ENCODE measurements at regions not wholly inside any gene's neighbourhood (a gene's known extent, or its start where the extent isn't known, plus 50 kb on each side); places are given as distances from the start of the nearest gene placed in this dataset.

DNA sequence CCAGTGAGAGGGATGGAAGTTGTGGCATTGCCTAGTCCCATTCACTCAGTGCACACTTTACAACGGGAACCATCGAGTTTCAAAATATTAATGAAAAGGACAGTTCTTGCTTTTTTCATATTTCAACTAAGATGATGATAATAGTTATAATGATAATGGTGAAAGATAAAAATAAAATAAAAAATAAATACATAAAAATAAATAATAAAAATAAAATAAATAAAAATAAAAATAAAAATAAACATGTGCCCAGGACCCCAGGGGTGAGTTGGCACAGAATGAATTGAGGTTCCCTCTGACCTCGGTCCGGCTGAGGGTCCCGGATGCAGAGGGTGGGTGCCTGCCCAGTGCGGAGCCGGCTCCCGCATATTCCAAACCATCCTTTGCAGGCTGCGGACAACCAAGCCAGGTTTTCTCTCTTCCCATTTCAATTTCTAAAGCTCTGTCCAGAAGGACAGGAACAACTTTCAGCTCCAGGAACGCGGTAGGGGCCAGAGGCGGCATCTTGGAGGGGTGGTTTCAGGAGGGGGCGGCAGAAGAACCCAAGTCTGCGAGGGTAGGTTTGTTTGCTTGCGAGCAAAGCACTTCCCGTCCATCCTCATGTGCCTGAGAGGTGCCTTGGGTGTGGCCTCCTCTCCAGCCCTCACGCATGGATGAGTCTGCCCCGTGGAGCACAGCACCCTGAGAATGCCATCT is 236.8 kb downstream of the DLL1 start:
- DNase-seq = no peak

- no peak for DNase-seq
These were observed 237.7 kb downstream of the DLL1 start for GRCh38 chr6:170052991-170053821.

GRCh38 chr6:170051229-170052172 is 239.4 kb downstream of the DLL1 start:
- no peak for DNase-seq

GRCh38 chr6:170050591-170051041 is 240.3 kb downstream of the DLL1 start:
- DNase-seq = no peak

DNA sequence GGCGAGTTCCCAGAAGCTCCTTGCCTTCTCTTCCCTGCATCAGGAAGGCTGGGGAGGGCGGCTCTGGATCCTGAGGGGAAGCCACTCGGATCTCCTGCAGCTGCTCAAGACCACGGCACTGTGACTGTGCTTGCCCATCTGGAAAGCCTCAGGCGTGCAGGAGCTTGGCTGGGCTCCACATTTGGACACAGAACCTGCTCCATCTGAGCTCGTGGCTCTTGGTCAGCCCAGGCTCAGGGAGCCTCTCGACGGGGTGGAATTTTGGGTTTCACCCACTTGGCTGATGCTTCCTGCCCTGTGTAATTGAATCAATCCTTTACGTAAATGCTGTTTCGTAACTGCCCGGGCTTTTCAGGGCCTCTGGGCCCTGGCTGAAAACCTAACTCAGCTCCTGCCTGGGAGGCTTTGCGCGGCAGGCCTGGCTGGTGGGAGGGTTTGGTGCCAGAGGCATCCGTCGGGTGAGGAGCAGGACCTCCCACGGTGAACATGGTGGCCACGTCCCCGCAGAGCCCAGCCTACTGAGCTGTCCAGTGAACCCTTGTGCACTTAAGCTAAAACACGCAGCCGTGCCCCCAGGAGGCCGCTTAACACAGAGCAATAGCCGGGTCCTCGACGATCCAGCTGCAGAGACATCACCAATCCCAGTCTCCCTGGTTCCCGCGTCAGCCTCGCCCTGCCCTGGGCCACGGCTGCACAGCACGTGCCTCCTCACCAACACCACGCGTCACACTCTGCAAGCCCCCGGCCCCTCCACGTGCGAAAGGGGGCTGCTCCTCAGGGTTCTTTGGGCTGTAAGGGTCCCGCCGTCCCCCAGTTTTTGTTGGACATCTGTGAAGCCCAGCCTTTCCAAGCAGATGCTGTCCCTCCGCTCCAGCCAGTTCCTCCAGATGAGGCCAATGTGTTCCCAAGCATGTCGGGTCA is 241.0 kb downstream of the DLL1 start:
- no peak for DNase-seq

DNA sequence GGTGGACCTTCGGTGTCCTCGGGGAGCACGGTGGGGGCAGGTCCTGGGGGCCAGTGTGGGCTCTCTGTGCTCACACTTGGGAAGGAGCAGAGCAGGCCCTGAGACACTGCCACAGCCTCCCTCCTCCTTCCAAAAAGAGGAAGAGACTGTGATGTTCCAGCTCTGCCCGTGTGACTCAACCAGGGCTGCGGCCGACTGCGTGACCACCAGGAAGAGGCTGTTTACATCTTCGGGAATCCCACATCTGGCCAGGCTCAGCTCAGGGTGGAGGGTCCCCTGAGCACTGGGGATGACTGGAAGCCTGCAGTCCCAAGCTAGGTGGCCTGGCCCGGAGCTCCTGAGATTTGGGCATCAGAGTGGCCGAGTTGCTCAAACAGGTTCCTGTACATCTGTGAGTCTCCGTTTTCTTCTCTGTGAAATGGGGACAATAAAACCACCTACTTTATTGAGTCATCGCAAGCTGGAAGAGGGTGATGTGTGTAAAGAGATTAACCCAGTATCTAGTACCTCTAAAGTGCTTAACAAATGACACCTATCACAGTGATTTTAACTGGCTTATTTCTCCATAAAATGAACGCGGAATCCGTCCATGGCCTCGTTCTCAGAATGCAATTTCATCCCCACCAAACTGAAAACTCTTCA is 242.1 kb downstream of the DLL1 start:
- DNase-seq = no peak

GRCh38 chr6:170047823-170048222 is 243.1 kb downstream of the DLL1 start:
- DNase-seq = no peak

DNA sequence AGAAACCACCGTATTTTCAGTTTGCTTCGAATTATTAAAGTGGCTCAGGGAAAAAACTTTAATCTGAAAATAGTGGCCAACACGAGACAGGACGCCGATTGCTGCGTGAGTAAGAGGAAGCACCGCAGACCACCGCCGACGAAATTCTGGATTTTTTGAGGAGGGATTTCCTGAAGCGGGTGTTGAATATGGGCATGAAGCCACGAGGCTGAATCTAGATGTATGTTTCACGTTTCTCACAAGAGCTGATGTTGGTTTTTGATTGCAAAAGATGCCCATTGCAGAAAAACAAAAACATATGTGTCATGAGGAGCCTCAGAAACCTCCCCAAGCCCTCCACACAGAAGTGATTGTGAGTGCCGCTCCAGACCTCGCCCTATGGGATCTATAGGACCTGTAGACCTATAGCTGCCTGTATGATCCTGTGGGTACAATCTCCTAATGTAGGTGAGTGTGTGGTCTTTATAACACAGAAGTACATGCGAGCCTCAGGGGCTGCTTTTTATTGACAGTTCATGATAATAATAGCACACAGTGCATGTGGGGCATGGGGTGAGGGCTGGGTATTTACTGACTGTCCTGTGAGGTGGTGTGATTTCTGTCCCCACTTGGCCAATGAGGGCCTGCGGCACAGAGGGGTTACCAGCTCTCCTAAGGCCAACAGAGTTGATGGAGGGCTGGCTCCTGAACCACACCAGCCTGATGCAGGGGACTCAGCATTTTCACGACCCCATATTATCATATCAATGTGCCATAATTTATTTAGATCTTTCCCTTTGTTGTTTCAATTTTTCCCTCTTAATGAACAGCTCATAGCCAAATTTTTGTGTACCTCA is 243.9 kb downstream of the DLL1 start:
- DNase-seq = no peak

GRCh38 chr6:170045981-170046667 is 244.8 kb downstream of the DLL1 start:
- DNase-seq = no peak

GRCh38 chr6:170045563-170045960 is 245.3 kb downstream of the DLL1 start:
- no peak for DNase-seq

DNA sequence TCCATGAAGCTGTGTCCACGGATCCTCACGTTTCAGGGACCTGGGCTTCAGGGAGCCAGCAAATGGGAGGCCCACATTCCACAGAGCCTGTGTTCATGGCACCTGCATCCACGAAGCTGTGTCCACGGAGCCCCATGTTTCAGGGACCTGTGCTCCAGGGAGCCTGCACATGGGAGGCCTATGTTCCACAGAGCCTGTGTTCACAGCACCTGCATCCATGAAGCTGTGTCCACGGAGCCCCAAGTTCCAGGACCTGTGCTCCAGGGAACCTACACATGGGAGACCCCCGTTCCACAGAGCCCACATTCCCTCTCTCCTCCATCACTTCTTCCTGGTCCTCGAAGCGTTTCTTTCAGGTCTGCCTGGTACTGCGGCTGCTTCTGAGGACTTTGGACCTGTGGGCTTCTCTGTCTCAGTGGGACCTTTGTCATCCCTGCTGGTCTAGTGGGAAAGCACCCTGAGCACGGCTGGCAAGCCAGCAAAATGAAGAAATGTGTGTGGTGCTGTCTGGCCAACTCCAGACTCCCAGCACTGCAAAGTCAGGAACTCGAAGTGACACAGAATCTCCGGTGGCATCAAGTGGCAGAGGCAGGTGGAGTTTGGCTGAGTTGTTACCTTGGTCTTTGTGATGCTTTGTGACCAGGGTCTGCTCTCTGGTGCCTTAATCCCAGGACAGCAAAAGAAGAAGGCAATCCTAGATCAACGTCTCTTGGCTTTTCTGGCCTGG is 245.9 kb downstream of the DLL1 start:
- DNase-seq = no peak

- no peak for DNase-seq
These were observed 246.7 kb downstream of the DLL1 start for GRCh38 chr6:170043881-170044790.

DNA sequence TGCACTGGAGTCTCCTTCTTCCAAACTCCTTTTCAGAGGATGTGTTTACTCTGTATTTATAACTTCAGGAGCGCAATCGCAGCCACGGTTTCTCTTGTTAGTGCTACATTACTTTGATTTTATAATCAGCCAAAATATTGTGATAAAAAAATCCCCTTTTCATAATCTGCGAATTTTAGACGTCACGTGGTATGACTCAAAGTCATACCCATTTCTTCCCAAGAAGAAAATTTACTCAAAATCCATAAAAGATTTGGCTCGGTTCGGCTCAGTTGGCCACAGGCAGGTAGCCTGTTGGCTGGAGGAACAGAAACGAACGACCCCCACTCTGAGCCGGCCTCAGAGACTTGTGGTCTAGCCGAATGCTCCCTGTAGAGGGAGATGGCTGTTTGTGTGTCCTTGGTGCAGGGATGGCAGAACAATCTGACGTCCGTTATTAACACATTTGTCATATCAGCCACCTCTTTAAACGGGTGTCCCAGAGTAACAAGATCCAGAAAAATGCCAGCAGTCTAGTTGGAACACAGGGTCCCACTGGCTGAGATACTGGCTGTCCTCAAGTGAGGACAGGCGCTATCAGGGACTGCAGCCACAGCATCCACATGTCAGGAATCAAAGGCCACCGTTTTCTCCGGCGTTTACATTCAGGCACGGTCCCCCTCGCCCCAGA is 247.6 kb downstream of the DLL1 start:
- DNase-seq = no peak

- DNase-seq = no peak
These were observed 248.2 kb downstream of the DLL1 start for GRCh38 chr6:170042596-170043118.

GRCh38 chr6:170042123-170042522 is 248.8 kb downstream of the DLL1 start:
- DNase-seq = no peak

DNA sequence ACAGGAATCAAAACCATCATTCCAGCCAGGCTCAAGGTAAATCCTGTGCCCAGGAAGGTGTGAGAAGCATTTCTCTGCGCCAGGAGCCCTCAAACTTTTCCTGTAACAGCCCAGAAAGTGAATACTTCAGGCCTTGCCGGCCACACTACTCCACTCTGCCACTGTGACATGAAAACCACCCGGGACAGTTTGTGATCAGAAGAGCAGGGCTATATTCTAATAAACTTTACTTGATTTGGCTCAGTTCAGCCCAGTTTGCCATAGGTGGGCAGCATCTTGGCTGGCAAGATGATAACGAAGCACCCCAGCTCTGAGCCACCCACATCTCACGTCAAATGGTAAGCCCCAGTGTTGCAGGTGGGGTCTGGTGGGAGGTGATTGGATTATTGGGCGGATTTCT is 249.4 kb downstream of the DLL1 start:
- no peak for DNase-seq

GRCh38 chr6:170040906-170041305 is 250.0 kb downstream of the DLL1 start:
- no peak for DNase-seq

Measured in SHP77 (cell line).